ENCODE measurements at regions not wholly inside any gene's neighbourhood (a gene's known extent, or its start where the extent isn't known, plus 50 kb on each side); places are given as distances from the start of the nearest gene placed in this dataset.

DNA sequence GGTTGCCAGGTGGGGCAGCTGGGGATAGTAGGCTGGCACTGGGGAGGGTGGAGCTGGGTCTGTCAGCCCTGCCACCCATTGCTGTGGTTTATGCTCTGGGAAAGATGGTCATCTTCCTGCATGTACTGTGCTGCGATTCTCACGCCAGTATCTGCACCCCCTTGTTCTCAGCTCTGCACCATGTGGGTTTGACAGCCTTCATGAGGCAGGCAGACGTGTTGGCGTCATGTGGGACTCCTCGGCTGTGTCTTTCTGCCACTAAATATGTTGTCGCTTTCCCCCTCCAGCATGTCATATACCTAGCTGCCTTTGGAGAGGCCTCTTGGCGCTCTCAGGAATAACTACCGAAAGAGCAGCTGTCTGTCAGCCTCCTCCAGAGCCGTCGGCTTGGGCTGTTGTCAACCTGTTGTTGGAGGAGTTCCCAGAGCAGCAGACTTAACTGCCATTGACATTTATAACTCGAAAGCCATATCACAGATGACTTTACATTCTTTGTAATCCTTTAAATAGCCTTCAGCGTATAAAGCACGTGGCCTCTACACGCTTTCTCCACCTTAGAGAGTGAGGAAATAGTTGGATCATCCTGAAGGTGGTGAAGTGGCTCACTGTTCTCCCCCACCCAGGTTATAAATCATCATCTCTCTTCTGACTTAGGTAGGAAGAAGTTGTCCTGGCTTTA, 80.4 kb upstream of the MGAT5 start:
- Histone ChIP-seq H3K4me1 (replicated peaks in 1 of 4; ENCODE audit: control insufficient read depth in 3 of 4, insufficient read depth in 4 of 4, low read length in 3 of 4) (peaks cover 2 to 10% (median 8%) of the 10 kb centered on the region in 4 experiments; a peak in 4 of 7 replicates), H2BK15ac (ENCODE audit: low read length) (no peak overlapping the region), H4K20me1 (replicated peaks in 1 of 2; ENCODE audit: control insufficient read depth in 1 of 2, insufficient read depth in 2 of 2, low read length in 2 of 2) (peaks cover 0 to 12% of the 10 kb centered on the region in 2 experiments), H3K23ac (ENCODE audit: insufficient read length) (no peak overlapping the region), H2BK12ac (ENCODE audit: low read depth, low read length) (no peak overlapping the region), H3K14ac (ENCODE audit: insufficient read length) (no peak overlapping the region), H3K27ac (ENCODE audit: low read depth, low read length) (no peak overlapping the region), H2BK5ac (ENCODE audit: low read depth, low read length) (no peak overlapping the region), H2AFZ (ENCODE audit: low read length) (no peak overlapping the region), H3K27me3 (replicated peaks in 1 of 4; ENCODE audit: control insufficient read depth in 3 of 4, extremely low read depth in 1 of 4, insufficient read depth in 3 of 4, low read length in 3 of 4) (no peaks in the 10 kb centered on the region), H3K79me1 (ENCODE audit: low read depth, low read length) (peaks cover 7% of the 10 kb centered on the region; the same call in 1 of the 2 replicates), H4K8ac (ENCODE audit: extremely low read depth, insufficient read depth, low read length) (no peak overlapping the region), H4K91ac (replicated peaks; ENCODE audit: insufficient read length, low read length) (no peak overlapping the region), H3K9ac (replicated peaks in 1 of 4; ENCODE audit: extremely low read depth in 1 of 4, low read depth in 3 of 4, low read length in 3 of 4) (no peak overlapping the region), H3K18ac (ENCODE audit: extremely low read depth, low read length) (no peak overlapping the region), H3K4ac (replicated peaks; ENCODE audit: insufficient read length, low read depth, low read length) (no peak overlapping the region), H3K9me3 (ENCODE audit: insufficient read depth in 2 of 2, low read depth in 1 of 2, low read length in 1 of 2) (no peaks in the 10 kb centered on the region), H3K36me3 (ENCODE audit: control insufficient read depth in 2 of 4, insufficient read depth in 4 of 4, low read length in 3 of 4) (no peaks in the 10 kb centered on the region), H3K79me2 (ENCODE audit: control insufficient read depth in 1 of 2, insufficient read depth in 2 of 2, low read length in 2 of 2) (peaks cover 0 to 82% of the 10 kb centered on the region in 2 experiments; a peak in 2 of 4 replicates), H3K4me3 (ENCODE audit: extremely low read depth in 1 of 4, insufficient read depth in 2 of 4, low read depth in 3 of 4, low read length in 4 of 4) (no peak overlapping the region), H3K56ac (replicated peaks; ENCODE audit: insufficient read length, low read depth, low read length) (no peak overlapping the region), H3K4me2 (ENCODE audit: insufficient read depth in 1 of 2, low read depth in 2 of 2, low read length in 2 of 2) (no peak overlapping the region), H2BK120ac (replicated peaks; ENCODE audit: low read depth, low read length) (no peak overlapping the region), H2BK20ac (ENCODE audit: low read length) (no peak overlapping the region), H4K5ac (ENCODE audit: insufficient read length, low read depth, low read length) (no peak overlapping the region), H2AK5ac (ENCODE audit: low read depth, low read length) (no peak overlapping the region), H3K23me2 (ENCODE audit: low read depth, low read length) (no peaks in the 10 kb centered on the region; the same call in 1 of the 2 replicates)
- WGBS, 2 experiments (ENCODE audit: extremely low coverage in 1 of 2, insufficient coverage in 1 of 2, insufficient read length in 1 of 2, insufficient replicate concordance in 2 of 2, low coverage in 1 of 2, low lambda C conversion rate in 2 of 2, missing lambda C conversion rate in 1 of 2), result 93% methylated on average over 14 of the region's 14 CpGs; no CpG with 5 or more reads in 1 of the 2 experiments
- POLR2A ChIA-PET (ENCODE audit: partially characterized antibody), result interaction anchor here (0.8 kb wide), 1 partner anchor 15 kb away, joined by 3 read pairs; no protein-coding TSS in a partner anchor
- FAIRE-seq, result no peak
- no peak for DNase-seq (ENCODE audit: low read depth in 1 of 2, low spot score in 2 of 2)
- CTCF ChIA-PET (ENCODE audit: partially characterized antibody), result interaction anchor here (1.0 to 2.4 kb wide), 5 partner anchors 8 to 56 kb away, joined by 3 to 6 read pairs (median 4); no protein-coding TSS in a partner anchor
- no peak for TF ChIP-seq CHD2 (IDR thresholded peaks at IDR 0.05; ENCODE audit: low read length)
- TF ChIP-seq TEAD4 (IDR thresholded peaks at IDR 0.05; ENCODE audit: low read depth, low read length), result no peak
- TF ChIP-seq EGR1 (IDR thresholded peaks at IDR 0.05; ENCODE audit: borderline replicate concordance, low read depth, low read length), result no peak
- TF ChIP-seq, protein P1, sequence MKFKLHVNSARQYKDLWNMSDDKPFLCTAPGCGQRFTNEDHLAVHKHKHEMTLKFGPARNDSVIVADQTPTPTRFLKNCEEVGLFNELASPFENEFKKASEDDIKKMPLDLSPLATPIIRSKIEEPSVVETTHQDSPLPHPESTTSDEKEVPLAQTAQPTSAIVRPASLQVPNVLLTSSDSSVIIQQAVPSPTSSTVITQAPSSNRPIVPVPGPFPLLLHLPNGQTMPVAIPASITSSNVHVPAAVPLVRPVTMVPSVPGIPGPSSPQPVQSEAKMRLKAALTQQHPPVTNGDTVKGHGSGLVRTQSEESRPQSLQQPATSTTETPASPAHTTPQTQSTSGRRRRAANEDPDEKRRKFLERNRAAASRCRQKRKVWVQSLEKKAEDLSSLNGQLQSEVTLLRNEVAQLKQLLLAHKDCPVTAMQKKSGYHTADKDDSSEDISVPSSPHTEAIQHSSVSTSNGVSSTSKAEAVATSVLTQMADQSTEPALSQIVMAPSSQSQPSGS (IDR thresholded peaks at IDR 0.05; ENCODE audit: low read length), result no peak
- no peak for TF ChIP-seq SUZ12 (IDR thresholded peaks at IDR 0.05; ENCODE audit: low read length)
- no peak for TF ChIP-seq SIN3A (conservative IDR thresholded peaks at IDR 0.05 in 1 of 2, IDR thresholded peaks at IDR 0.05 in 1 of 2; ENCODE audit: low read depth in 1 of 2, low read length in 2 of 2)
- TF ChIP-seq SRF (IDR thresholded peaks at IDR 0.05; ENCODE audit: low read depth, low read length), result no peak
- no peak for TF ChIP-seq CBX5 (IDR thresholded peaks at IDR 0.05; ENCODE audit: low read depth, low read length)
- TF ChIP-seq, protein P2, sequence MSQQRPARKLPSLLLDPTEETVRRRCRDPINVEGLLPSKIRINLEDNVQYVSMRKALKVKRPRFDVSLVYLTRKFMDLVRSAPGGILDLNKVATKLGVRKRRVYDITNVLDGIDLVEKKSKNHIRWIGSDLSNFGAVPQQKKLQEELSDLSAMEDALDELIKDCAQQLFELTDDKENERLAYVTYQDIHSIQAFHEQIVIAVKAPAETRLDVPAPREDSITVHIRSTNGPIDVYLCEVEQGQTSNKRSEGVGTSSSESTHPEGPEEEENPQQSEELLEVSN (IDR thresholded peaks at IDR 0.05), result no peak
- no peak for TF ChIP-seq KDM5A (IDR thresholded peaks at IDR 0.05; ENCODE audit: low read length)
- TF ChIP-seq PHF8 (conservative IDR thresholded peaks at IDR 0.05; ENCODE audit: low read depth, low read length), result no peak

All from H1 (cell line).